ENCODE measurements at regions not wholly inside any gene's neighbourhood (a gene's known extent, or its start where the extent isn't known, plus 50 kb on each side); places are given as distances from the start of the nearest gene placed in this dataset.

DNA sequence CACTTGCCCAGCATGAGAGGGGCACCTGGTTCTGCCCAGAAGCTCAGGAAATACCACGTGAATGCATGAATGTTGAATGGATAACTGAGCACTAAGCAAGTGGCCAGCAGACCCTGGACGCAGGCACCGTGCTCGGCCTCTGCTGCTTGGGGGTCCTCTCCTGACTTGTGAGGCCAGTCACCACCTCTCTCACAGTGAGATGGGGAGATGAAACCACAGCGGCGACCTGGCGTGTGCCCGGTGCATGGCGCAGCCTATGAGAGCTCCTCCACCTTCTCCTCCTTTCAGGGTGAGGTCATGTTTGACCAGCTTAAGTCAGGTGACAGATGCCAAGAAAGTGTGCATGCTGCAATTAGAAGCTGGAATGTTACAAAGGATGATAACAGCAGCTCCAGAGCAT, 75.5 kb downstream of the HMX1 start:
- no peak for TF ChIP-seq JUND (IDR thresholded peaks at IDR 0.05; ENCODE audit: low read depth)
- in situ Hi-C loops (cut with HindIII; ENCODE audit: low pct_unique_long_range_greater_than_20kb, low sequenced_read_pairs), result no loop called here
- peak in 1 of 2 experiments; percentile 33 for DNase-seq (ENCODE audit: low read depth in 1 of 2, low spot score in 1 of 2)

DNA sequence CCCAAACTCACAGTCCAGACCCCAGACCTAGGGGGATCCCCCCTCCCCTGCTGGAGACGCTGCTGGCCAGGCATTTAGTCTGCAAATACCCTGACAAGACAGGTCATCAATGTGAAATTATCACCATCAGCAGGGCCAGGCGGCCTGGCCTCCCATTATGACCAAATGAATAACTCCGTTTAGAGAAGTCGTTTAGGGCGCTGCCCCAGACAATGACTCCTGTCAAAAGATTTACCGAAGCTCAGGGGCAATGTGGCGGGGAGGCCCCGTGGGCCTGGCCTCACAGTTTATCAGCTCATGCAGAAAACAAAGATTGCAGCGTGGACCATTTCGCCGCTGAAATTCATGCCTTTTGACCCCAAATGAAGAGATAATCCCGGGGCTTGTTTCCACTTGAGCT, 76.5 kb downstream of the HMX1 start:
- DNase-seq (ENCODE audit: low read depth in 1 of 2, low spot score in 1 of 2), result no peak
- in situ Hi-C loops (cut with HindIII; ENCODE audit: low pct_unique_long_range_greater_than_20kb, low sequenced_read_pairs), result no loop called here

DNA sequence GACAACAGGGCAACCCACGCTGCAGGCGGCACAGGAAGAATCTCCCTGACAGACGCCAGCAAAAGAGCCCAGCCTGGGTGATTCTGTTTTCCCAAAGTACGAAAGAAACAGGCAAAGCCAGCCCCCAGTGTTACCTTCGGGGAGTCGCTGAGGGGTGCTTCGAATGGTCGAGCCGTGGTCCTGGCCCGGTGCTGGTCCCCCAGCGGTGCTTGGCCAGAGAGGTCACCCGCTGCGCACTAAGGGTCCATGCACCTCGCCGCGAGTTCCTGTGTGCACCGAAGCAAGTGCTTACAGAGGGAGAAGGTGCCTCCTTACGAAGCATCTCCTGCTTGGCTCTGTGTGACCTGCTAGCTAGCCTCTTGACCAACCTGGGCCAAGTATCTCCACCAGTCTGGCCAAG, 77.1 kb downstream of the HMX1 start:
- in situ Hi-C loops (cut with HindIII; ENCODE audit: low pct_unique_long_range_greater_than_20kb, low sequenced_read_pairs), result no loop called here
- no peak for DNase-seq (ENCODE audit: low read depth in 1 of 2, low spot score in 1 of 2)
- no peak for TF ChIP-seq JUND (IDR thresholded peaks at IDR 0.05; ENCODE audit: low read depth)

More for the DNA sequence above, 76.5 kb downstream of the HMX1 start:
- TF ChIP-seq JUND (IDR thresholded peaks at IDR 0.05; ENCODE audit: low read depth), result no peak

DNA sequence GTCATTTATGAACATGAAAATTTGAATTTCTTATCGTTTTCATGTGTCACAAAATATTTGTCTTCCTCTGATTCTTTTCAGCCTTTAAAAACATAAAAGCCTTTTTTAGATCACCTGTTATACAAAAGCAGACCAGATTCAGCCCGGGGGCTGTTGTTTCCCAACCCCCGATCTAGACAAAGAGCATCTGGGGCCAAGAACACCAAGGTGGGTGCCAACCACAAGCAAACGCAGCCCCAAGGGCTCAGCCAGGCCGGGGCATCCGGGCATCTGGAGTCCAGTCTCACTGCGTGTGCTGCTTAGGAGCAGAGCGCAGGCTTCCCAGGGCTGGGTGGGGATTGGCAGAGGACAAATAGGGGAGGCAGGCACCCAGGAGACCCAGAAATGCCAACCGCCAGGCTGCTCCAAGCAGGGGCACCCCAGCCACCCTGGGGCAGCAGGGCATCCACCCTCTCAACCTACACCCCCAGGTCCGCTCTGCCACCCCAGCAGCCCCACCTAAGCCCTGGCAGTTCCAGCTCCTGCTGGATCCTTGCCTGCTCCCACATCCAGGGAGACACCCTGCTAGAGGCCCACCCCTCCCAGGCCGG, 78.0 kb downstream of the HMX1 start:
- TF ChIP-seq JUND (IDR thresholded peaks at IDR 0.05; ENCODE audit: low read depth), result no peak
- in situ Hi-C loops (cut with HindIII; ENCODE audit: low pct_unique_long_range_greater_than_20kb, low sequenced_read_pairs), result no loop called here
- no peak for DNase-seq (ENCODE audit: low read depth in 1 of 2, low spot score in 1 of 2)

DNA sequence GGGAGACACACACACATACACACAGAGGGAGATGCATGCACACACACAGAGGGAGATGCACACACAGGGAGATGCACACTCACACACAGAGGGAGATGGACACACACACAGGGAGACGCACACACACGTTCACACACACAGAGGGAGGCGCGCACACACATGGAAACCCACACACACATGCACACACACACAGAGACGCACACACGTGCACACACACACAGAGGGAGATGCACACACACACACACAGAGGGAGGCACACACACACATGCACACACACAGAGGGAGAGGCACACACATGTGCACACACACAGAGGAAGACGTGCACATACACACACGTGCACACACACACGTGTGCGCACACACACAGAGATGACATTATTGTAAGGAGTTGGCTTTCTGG, 79.1 kb downstream of the HMX1 start:
- no peak for DNase-seq (ENCODE audit: low read depth in 1 of 2, low spot score in 1 of 2)
- no peak for TF ChIP-seq JUND (IDR thresholded peaks at IDR 0.05; ENCODE audit: low read depth)
- in situ Hi-C loops (cut with HindIII; ENCODE audit: low pct_unique_long_range_greater_than_20kb, low sequenced_read_pairs), result no loop called here

DNA sequence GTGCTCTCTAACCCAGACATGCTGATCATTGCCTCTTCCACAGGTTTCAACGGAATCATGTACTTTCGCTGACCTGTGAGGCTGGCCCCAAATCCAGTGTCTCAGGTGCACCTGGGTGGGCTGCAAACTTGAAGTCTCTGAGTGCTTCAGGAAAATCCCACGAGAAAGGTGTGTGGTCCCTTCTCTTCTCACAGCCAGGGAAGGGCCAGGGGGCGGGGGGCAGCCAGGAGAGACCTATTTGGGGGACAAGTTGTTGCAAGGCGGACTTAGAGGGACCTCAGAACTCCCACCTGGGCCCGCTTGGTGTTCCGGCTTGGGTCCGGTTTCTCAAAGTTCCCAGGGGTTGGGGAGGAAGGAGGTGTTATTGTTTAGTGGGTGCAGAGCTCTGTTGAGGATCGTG, 80.0 kb downstream of the HMX1 start:
- in situ Hi-C loops (cut with HindIII; ENCODE audit: low pct_unique_long_range_greater_than_20kb, low sequenced_read_pairs), result no loop called here
- no peak for DNase-seq (ENCODE audit: low read depth in 1 of 2, low spot score in 1 of 2)
- no peak for TF ChIP-seq JUND (IDR thresholded peaks at IDR 0.05; ENCODE audit: low read depth)

DNA sequence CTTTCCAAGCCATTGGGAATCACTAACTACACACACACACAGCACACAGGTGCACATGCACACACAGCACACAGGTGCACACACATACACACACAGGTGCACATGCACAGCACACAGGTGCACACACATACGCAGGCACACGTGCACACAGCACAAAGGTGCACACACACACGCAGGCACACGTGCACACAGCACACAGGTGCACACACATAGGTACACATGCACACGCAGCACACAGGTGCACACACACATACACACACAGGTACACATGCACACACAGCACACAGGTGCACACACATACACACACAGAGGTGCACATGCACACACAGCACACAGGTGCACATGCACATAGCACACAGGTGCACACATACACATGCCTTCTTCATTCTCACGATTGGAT, 80.9 kb downstream of the HMX1 start:
- no peak for DNase-seq (ENCODE audit: low read depth in 1 of 2, low spot score in 1 of 2)
- in situ Hi-C loops (cut with HindIII; ENCODE audit: low pct_unique_long_range_greater_than_20kb, low sequenced_read_pairs), result no loop called here
- no peak for TF ChIP-seq JUND (IDR thresholded peaks at IDR 0.05; ENCODE audit: low read depth)

DNA sequence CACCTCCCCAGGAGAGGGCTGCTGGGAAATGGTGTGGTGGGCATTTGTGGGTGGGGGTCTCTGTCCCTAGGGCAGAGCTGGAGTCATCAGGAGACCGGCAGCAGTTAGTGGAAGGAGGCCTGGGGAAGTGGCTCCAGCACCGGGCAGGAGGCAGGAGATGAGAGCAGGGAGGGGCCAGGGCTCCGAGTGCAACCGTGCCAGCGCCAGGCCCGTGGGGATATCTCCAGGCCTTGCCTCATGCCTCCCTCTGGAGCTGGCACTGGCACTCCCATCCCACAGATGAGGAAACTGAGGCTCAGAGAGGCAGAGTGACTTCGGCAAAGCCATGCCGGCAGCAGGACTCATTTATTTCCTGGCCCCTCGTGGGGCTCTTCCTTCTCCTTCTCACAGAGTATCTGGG, 83.5 kb downstream of the HMX1 start:
- no peak for DNase-seq (ENCODE audit: low read depth in 1 of 2, low spot score in 1 of 2)
- no peak for TF ChIP-seq JUND (IDR thresholded peaks at IDR 0.05; ENCODE audit: low read depth)
- in situ Hi-C loops (cut with HindIII; ENCODE audit: low pct_unique_long_range_greater_than_20kb, low sequenced_read_pairs), result no loop called here

DNA sequence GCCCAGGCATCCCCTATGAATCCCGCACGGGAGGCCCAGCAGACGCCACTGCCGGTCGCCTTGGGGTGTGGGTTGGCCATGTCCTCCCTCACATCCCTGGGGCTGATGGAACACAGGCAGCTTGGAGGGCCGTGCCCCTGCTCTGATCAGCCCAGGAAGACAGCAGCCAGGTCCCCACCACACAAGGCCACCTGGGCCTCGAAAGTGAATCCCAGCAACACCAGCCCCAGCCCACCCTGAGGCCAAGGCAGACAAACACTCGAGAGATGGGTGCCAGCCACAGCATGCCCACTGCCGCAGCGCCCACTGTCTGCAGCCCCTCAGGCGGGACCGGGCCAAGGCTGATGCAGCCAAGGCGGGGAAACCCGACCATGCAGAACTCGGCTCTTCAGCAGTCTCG, 85.5 kb downstream of the HMX1 start:
- in situ Hi-C loops (cut with HindIII; ENCODE audit: low pct_unique_long_range_greater_than_20kb, low sequenced_read_pairs), result no loop called here
- no peak for TF ChIP-seq JUND (IDR thresholded peaks at IDR 0.05; ENCODE audit: low read depth)
- no peak for DNase-seq (ENCODE audit: low read depth in 1 of 2, low spot score in 1 of 2)

DNA sequence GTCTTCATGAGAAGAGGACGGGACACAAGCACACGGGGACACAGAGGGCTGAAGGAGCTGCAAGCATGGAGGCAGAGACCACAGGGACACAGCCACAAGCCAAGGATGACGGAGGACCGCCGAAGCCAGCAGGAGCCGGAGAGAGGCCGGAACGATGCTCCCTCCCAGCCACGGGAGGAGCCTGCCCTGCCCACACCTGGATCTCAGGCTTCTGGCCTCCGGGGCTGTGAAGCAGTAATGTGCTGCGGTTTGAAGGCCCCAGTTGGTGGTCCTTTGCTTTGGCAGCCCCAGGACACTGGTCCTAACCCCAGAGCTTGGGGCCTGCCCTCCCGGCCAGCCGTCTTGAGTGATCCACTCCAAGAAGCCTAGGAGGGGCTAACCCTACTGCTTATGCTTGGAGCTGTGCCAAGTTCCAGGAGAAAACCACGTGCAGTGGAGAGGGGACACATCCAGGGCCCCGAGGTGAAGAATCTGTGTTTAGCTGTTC, 85.9 kb downstream of the HMX1 start:
- TF ChIP-seq JUND (IDR thresholded peaks at IDR 0.05; ENCODE audit: low read depth), result no peak
- DNase-seq (ENCODE audit: low read depth in 1 of 2, low spot score in 1 of 2), result no peak
- in situ Hi-C loops (cut with HindIII; ENCODE audit: low pct_unique_long_range_greater_than_20kb, low sequenced_read_pairs), result no loop called here

DNA sequence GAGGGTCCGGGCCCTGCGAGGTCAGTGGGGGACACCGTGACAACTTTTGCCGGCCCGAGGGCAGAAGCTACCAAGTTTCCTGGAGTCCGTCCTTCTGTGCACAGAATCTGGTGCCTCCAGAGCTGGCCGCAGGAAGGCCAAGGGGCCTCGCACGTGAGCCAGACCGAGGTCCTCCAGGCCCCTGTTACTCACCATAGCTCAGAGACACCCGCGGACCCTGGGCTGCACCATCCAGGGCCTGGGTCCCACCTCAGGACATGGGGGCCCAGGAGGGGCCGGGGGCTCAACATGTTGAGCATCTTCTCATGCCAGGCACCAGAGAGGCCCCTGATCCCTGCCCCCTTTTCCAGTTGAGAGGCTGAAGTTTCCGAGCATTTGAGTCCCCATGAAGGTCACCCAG, 87.9 kb downstream of the HMX1 start:
- no peak for TF ChIP-seq JUND (IDR thresholded peaks at IDR 0.05; ENCODE audit: low read depth)
- DNase-seq (ENCODE audit: low read depth in 1 of 2, low spot score in 1 of 2), result no peak
- in situ Hi-C loops (cut with HindIII; ENCODE audit: low pct_unique_long_range_greater_than_20kb, low sequenced_read_pairs), result no loop called here

DNA sequence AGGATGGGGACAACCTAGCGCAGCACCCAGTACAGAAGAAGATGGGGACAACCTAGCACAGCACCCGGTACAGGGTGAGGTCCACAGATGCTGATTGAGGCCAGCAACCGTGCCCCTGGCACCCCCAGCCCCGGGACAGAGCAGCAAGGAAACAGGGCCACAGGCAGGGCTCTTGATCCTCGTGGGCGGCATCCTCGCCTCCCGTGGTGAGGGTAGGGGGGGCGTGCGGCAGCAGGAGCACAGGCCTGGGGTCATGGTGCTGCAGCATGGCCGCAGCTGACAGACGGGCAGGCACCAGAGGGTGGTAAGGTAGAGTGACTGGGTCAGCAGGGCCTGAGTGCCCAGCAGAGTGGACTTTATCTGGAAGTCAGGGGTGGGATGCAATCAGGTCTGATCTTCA, 89.5 kb downstream of the HMX1 start:
- no peak for TF ChIP-seq JUND (IDR thresholded peaks at IDR 0.05; ENCODE audit: low read depth)
- no peak for DNase-seq (ENCODE audit: low read depth in 1 of 2, low spot score in 1 of 2)
- in situ Hi-C loops (cut with HindIII; ENCODE audit: low pct_unique_long_range_greater_than_20kb, low sequenced_read_pairs), result no loop called here

DNA sequence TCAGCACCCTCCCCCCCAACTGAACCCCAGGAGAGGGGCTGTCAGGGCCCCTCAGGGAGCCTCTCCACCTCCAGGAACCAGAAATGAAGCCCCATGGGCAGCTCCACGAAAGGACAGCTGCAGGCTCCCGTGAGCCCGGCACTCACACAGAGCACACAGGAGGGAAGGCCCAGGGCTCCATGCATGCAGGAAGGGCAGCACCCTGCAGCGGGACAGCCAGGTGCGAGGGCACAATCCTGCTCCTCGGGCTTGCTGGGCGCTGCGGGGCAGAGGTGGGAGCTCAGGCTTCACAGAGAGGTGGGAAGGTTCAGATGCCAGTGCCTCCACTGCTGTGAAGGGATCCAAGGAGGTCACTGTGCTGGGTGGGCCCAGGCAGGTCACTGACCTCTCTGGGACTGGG, 90.0 kb downstream of the HMX1 start:
- DNase-seq (ENCODE audit: low read depth in 1 of 2, low spot score in 1 of 2), result no peak
- TF ChIP-seq JUND (IDR thresholded peaks at IDR 0.05; ENCODE audit: low read depth), result no peak
- in situ Hi-C loops (cut with HindIII; ENCODE audit: low pct_unique_long_range_greater_than_20kb, low sequenced_read_pairs), result no loop called here

Measured in T47D (cell line).